ENCODE measurements at regions not wholly inside any gene's neighbourhood (a gene's known extent, or its start where the extent isn't known, plus 50 kb on each side); places are given as distances from the start of the nearest gene placed in this dataset.

GRCh38 chr5:30846171-30846570 lies 347.3 kb upstream of the CDH6 start:
- no peak for DNase-seq (ENCODE audit: low spot score)

GRCh38 chr5:30845194-30845593 lies 348.3 kb upstream of the CDH6 start:
- no peak for DNase-seq (ENCODE audit: low spot score)

GRCh38 chr5:30843541-30843940 lies 349.9 kb upstream of the CDH6 start:
- DNase-seq (ENCODE audit: low spot score): no peak

GRCh38 chr5:30839956-30840355 lies 353.5 kb upstream of the CDH6 start:
- no peak for DNase-seq (ENCODE audit: low spot score)

GRCh38 chr5:30838936-30839496 lies 354.5 kb upstream of the CDH6 start:
- no peak for DNase-seq (ENCODE audit: low spot score)

- no peak for DNase-seq (ENCODE audit: low spot score)
Observed at GRCh38 chr5:30832519-30832918, 361.0 kb upstream of the CDH6 start.

GRCh38 chr5:30831605-30832004 lies 361.9 kb upstream of the CDH6 start:
- DNase-seq (ENCODE audit: low spot score): no peak

GRCh38 chr5:30831123-30831522 lies 362.4 kb upstream of the CDH6 start:
- DNase-seq (ENCODE audit: low spot score): no peak

GRCh38 chr5:30811298-30811697 lies 382.2 kb upstream of the CDH6 start:
- DNase-seq (ENCODE audit: low spot score): no peak

- no peak for DNase-seq (ENCODE audit: low spot score)
Observed at GRCh38 chr5:30809933-30810332, 383.6 kb upstream of the CDH6 start.

- no peak for DNase-seq (ENCODE audit: low spot score)
Observed at GRCh38 chr5:30808996-30809395, 384.5 kb upstream of the CDH6 start.

- no peak for DNase-seq (ENCODE audit: low spot score)
Observed at GRCh38 chr5:30804739-30805505, 388.6 kb upstream of the CDH6 start.

- DNase-seq (ENCODE audit: low spot score): no peak
Observed at GRCh38 chr5:30802961-30803705, 390.4 kb upstream of the CDH6 start.

- no peak for DNase-seq (ENCODE audit: low spot score)
Observed at GRCh38 chr5:30781643-30782042, 411.8 kb upstream of the CDH6 start.

- no peak for DNase-seq (ENCODE audit: low spot score)
Observed at GRCh38 chr5:30768056-30768690, 425.3 kb upstream of the CDH6 start.

GRCh38 chr5:30765706-30766105 lies 427.8 kb upstream of the CDH6 start:
- no peak for DNase-seq (ENCODE audit: low spot score)

- no peak for DNase-seq (ENCODE audit: low spot score)
Observed at GRCh38 chr5:30765227-30765626, 428.3 kb upstream of the CDH6 start.

- no peak for DNase-seq (ENCODE audit: low spot score)
Observed at GRCh38 chr5:30764704-30765103, 428.8 kb upstream of the CDH6 start.

- DNase-seq (ENCODE audit: low spot score): no peak
Observed at GRCh38 chr5:30759731-30760130, 433.8 kb upstream of the CDH6 start.

GRCh38 chr5:30752015-30752414 lies 441.5 kb upstream of the CDH6 start:
- no peak for DNase-seq (ENCODE audit: low spot score)

GRCh38 chr5:30749971-30750370 lies 443.5 kb upstream of the CDH6 start:
- DNase-seq (ENCODE audit: low spot score): no peak

- no peak for DNase-seq (ENCODE audit: low spot score)
Observed at GRCh38 chr5:30747412-30747811, 446.1 kb upstream of the CDH6 start.

GRCh38 chr5:30736669-30737068 lies 456.8 kb upstream of the CDH6 start:
- no peak for DNase-seq (ENCODE audit: low spot score)
